ENCODE measurements at regions not wholly inside any gene's neighbourhood (a gene's known extent, or its start where the extent isn't known, plus 50 kb on each side); places are given as distances from the start of the nearest gene placed in this dataset.

GRCh38 chr16:5378531-5378930, 280.9 kb upstream of the EEF2KMT start:
- no peak for DNase-seq (ENCODE audit: low spot score)

- DNase-seq (ENCODE audit: low spot score) = no peak
Observed at GRCh38 chr16:5377280-5377898, 279.8 kb upstream of the EEF2KMT start.

- DNase-seq (ENCODE audit: low spot score) = no peak
Observed at GRCh38 chr16:5374184-5374583, 276.6 kb upstream of the EEF2KMT start.

GRCh38 chr16:5367951-5368350, 270.4 kb upstream of the EEF2KMT start:
- DNase-seq (ENCODE audit: low spot score) = no peak

- DNase-seq (ENCODE audit: low spot score) = no peak
Observed at GRCh38 chr16:5366126-5366525, 268.5 kb upstream of the EEF2KMT start.

GRCh38 chr16:5364186-5364585, 266.6 kb upstream of the EEF2KMT start:
- DNase-seq (ENCODE audit: low spot score) = no peak

- DNase-seq (ENCODE audit: low spot score) = no peak
Observed at GRCh38 chr16:5361322-5361721, 263.7 kb upstream of the EEF2KMT start.

- DNase-seq (ENCODE audit: low spot score) = no peak
Observed at GRCh38 chr16:5354645-5355044, 257.1 kb upstream of the EEF2KMT start.

GRCh38 chr16:5349670-5350517, 252.3 kb upstream of the EEF2KMT start:
- DNase-seq (ENCODE audit: low spot score) = no peak

GRCh38 chr16:5349101-5349500, 251.5 kb upstream of the EEF2KMT start:
- DNase-seq (ENCODE audit: low spot score) = no peak

- DNase-seq (ENCODE audit: low spot score) = no peak
Observed at GRCh38 chr16:5347561-5347960, 250.0 kb upstream of the EEF2KMT start.

GRCh38 chr16:5336941-5337340, 239.3 kb upstream of the EEF2KMT start:
- no peak for DNase-seq (ENCODE audit: low spot score)

- no peak for DNase-seq (ENCODE audit: low spot score)
Observed at GRCh38 chr16:5333991-5334390, 236.4 kb upstream of the EEF2KMT start.

- DNase-seq (ENCODE audit: low spot score) = no peak
Observed at GRCh38 chr16:5333126-5333525, 235.5 kb upstream of the EEF2KMT start.

GRCh38 chr16:5330058-5330457, 232.5 kb upstream of the EEF2KMT start:
- no peak for DNase-seq (ENCODE audit: low spot score)

- no peak for DNase-seq (ENCODE audit: low spot score)
Observed at GRCh38 chr16:5328546-5328945, 231.0 kb upstream of the EEF2KMT start.

GRCh38 chr16:5326395-5326794, 228.8 kb upstream of the EEF2KMT start:
- DNase-seq (ENCODE audit: low spot score) = no peak

- DNase-seq (ENCODE audit: low spot score) = no peak
Observed at GRCh38 chr16:5325932-5326331, 228.3 kb upstream of the EEF2KMT start.

GRCh38 chr16:5323284-5324141, 225.9 kb upstream of the EEF2KMT start:
- peak; percentile 4 for DNase-seq (ENCODE audit: low spot score)

- no peak for DNase-seq (ENCODE audit: low spot score)
Observed at GRCh38 chr16:5321930-5322329, 224.3 kb upstream of the EEF2KMT start.

GRCh38 chr16:5319799-5320198, 222.2 kb upstream of the EEF2KMT start:
- no peak for DNase-seq (ENCODE audit: low spot score)

- DNase-seq (ENCODE audit: low spot score) = no peak
Observed at GRCh38 chr16:5315914-5316313, 218.3 kb upstream of the EEF2KMT start.

GRCh38 chr16:5314377-5314776, 216.8 kb upstream of the EEF2KMT start:
- DNase-seq (ENCODE audit: low spot score) = no peak

Data from kidney tubule cell (primary cell).